Stimulated activated CD4-positive, alpha-beta T cell treated with anti-CD3 and anti-CD28 coated beads, Interleukin-4, amount 100 ng/mL, for 24 hours (primary cell): ENCODE measurements at regions not wholly inside any gene's neighbourhood (a gene's known extent, or its start where the extent isn't known, plus 50 kb on each side); places are given as distances from the start of the nearest gene placed in this dataset.
"Not testable (repeated sequence)": the region's sequence is repeated elsewhere in the genome, so short reads cannot be mapped to it uniquely, and the experiment has no call there.

Source experiments
- DNase-seq: peaks from one replicate; pipeline ENCODE4 v3.0.0-alpha.2; 2020

DNA sequence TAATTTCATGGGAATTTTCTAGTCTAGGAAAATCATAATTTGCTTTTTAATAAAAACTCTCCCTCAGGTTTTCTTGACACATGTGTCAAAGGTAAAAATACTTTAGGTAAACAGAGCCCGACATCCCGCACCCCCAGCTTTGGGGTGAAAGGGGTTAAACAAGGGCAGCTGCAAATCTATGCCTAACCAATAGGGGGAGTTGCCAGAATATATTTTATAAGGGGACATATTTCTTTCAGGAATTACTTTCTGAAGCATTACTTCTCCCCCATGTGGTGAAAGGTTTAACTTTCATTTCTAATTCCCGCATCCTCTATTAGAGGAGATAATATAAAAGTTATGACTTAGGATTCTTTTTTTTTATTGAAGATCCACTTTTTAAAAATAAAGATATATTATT lies 53.9 kb upstream of the HEPH start:
- peak; percentile 8 for DNase-seq

DNA sequence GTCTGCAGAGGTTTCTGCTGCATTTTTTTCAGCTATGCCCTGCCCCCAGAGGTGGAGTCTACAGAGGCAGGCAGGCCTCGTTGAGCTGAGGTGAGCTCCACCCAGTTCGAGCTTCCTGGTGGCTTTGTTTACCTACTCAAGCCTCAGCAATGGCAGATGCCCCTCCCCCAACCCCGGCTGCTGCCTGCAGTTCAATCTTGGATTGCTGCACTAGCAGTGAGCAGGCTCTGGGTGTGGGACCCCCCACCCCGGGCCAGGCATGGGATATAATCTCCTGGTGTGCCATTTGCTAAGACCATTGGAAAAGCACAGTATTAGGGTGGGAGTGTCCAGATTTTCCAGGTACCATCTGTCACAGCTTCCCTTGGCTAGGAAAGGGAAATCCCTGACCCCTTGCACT lies 56.2 kb upstream of the HEPH start:
- DNase-seq = not testable (repeated sequence)

DNA sequence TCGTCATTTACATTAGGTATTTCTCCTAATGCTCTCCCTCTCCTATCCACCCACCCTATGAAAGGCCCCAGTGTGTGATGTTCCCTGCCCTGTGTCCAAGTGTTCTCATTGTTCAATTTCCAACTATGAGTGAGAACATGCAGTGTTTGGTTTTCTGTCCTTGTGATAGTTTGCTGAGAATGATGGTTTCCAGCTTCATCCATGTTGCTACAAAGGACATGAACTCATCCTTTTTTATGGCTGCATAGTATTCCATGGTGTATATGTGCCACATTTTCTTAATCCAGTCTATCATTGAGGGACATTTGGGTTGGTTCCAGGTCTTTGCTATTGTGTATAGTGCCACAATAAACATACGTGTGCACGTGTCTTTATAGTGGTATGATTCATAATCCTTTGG lies 61.6 kb upstream of the HEPH start:
- DNase-seq = not testable (repeated sequence)

DNA sequence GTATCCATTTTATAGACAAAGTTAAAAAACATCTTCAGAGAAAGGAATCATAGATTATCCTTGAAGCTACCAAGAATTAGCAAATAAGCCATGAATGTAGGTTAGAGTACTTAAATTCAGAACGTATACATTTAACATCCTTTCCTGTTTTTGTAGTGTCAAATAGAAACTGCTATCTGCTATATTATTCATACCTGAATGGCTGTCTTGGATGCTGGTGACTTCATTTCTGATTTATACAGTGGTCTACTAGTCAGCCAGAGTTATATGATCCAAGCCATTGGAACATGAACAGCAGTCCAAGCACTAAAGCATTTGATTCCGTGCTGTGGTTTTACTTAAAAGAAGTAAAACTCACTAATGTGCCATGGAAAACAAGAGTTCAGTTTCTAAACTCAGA lies 58.3 kb upstream of the VSIG4 start:
- no peak for DNase-seq

DNA sequence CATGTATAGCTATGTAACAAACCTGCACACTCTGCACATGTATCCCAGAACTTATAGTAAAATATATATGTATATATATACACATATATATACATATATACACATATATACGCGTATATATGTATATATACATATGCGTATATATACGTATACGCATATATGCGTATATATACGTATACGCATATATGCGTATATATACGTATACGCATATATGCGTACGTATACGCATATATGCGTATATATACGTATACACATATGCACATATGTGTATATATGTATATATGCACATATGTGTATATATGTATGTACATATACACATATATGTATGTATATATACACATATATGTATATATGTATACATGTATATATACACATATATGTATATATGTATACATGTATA lies 57.1 kb upstream of the VSIG4 start:
- not testable (repeated sequence) for DNase-seq

DNA sequence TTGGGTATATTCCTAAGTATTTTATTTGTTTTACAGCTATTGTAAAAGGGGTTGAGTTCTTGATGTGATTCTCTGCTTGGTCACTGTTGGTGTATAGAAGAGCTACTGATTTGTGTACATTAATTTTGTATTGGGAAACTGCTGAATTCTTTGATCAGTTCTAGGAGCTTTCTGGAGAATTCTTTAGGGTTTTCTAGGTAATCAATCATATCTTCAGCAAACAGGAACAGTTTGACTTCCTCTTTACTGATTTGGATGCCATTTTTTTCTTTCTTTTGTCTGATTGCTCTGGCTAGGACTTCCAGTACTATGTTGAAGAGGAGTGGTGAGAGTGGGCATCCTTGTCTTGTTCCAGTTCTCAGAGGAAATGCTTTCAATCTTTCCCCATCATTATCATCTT lies 50.1 kb upstream of the VSIG4 start:
- not testable (repeated sequence) for DNase-seq
